GM19395 (cell line): ENCODE measurements at regions not wholly inside any gene's neighbourhood (a gene's known extent, or its start where the extent isn't known, plus 50 kb on each side); places are given as distances from the start of the nearest gene placed in this dataset.
"Not testable (repeated sequence)": the region's sequence is repeated elsewhere in the genome, so short reads cannot be mapped to it uniquely, and the experiment has no call there.

Experiments used
- ATAC-seq: cut with Tn5 transposase; IDR thresholded peaks from one replicate; pipeline ENCODE4 v1.9.1; 2021; ENCODE audit warnings: mild to moderate bottlenecking, moderate library complexity; ENCODE audit not compliant: unreplicated experiment

DNA sequence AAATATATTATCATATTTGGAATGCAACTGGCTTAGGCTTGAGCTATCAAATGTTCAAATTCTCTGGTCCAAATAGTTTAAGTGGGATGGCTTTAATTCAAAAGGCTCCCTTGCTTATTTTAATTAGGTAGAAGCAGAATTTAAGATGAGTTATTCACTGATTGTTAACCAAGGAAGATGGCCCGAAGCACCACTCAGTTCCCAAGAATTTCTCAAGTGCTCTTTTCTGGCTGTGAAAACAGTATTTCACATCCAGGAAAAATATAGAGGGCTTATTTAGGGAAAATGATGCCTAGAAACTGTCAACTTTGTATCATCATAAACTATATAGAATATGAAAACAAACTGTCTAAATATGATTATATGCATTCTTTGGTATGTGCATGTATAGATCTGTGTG is 246.5 kb upstream of the SFRP2 start:
- ATAC-seq = no peak

DNA sequence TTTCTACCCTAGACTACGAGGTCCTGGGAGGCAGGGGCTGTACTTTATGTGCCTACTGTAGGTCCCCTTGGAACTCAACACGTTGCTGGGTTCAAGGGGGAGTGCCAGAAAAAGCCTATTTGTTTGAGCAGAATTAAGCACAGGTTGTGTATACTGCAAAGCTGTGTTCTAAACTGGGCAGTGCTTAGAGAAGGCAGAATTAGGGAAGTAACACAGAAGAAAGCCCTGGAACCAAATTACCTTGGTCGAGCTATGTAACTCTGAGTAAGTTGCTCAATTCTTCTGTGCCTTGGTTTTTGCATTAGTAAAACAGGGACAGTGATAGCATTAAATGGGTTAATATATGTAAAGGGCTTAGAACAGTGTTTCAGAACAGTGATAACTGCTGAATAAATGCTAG is 245.0 kb upstream of the SFRP2 start:
- ATAC-seq = no peak

DNA sequence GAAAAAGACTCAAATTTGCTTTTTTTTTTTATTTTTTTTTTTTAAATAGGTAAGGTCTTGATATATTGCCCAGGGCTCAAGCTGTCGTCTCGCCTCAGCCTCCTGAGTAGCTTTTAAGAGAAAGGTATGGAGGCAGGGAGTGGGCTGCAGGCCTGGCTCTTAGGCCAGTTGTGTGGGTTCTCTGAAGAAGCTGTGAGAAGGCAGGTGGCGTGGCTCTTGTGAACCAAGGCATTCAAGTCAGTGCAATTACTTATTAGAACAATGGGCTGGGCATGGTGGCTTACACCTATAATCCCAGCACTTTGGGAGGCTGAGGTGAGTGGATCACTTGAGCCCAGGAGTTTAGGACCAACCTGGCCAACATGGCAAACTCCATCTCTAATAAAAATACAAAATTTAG is 244.0 kb upstream of the SFRP2 start:
- ATAC-seq = no peak

DNA sequence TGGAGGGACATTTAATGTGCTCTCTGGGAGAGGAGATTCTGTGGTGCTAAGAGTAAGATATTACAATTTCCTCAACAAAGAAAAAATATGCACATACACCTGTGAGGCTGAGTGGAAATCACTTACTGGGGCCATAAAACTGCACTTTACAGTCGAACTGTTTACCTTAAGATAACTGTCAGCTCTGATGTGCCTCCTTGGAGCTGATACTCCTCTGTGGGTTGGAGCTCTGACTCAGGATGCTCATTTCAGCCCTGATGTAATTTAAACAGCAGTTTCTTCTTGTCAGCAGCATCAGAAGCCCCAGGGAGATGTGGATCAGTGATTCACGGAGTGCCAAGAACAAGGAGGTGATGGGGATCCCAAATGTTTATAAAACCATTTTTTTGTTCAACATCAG is 241.9 kb upstream of the SFRP2 start:
- ATAC-seq = no peak

DNA sequence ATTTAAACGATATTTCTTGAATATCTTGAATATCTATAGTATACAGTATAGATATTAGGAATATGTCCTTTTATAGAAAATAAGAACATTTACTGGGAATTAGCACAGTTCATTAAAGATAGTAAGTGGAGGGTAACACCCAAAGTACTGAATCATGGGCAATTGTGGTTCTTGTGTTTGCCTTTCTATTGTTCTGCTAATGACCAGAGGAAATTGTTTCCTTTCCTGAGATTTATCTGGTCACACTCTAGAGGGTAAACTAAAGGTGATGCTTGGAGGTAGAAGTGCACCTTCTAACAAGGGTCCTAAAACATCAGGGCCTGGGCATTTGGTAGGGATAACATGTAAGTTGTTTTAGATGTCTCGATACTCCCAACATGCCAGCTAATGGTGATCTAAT is 241.3 kb upstream of the SFRP2 start:
- ATAC-seq = no peak

DNA sequence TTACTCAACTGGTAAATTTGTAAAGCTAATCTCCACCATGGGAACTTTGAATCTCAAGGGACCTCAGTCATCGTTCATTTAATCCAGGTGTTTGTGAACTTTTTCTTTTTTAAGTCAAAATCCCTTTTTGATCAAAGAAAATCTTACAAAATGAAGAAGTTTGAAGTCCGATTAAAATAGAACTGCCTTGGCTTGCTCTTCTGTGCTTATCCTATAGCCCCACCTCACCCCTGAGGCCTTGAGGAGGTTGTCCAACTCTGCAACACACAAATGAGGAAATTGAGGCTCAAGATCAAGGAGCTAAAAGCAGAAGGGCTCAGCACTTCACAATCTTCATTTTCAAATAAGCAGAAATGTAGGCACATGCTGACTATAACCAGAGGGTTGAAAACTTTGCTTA is 240.3 kb upstream of the SFRP2 start:
- ATAC-seq = no peak

DNA sequence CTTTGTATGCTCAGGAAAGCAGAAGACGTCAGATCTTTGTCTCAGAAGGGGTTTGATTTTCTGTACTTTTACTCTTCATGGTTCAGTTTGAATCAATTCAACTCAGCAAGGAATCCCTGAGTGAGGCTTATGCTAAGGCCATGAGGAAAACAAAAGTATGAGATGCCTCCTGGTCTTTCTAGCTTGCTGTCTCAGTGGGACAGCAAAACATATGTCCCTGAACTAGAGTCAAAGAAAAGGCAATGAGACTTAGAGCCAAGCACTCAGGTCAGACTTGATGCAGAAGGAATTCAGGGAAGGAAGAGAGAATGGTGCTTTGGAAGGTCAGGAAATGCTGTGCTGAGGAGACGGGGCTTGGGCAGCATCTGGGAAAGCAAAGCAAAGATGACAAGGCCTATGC is 236.2 kb upstream of the SFRP2 start:
- ATAC-seq = no peak

DNA sequence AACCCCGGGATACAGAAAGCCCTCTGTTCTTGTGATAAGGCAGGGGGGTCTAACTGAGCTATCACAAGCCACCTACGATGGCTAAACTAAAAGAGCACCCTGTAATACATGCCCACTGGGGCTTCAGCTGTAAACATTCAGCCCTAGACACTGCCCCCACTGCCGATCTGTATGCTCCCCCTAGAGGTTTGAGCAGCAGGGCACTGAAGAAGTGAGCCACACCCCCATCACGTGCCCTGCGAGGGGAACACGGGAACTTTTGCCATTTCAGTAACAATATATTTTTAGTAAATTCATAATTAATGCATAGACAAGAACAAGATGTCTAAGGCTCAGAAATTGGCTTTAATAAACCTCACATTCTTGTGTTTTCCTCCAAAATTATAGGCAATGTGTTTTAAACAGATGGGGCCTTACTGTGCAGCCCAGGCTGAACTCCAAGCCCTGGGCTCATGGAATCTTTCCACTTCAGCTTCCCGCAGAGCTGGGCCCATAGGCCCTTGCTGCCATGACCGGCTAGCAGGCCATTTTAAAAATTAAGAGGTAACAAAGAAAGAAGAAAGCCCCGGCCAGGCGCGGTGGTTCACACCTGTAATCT is 235.3 kb upstream of the SFRP2 start:
- peak; percentile 60 for ATAC-seq

DNA sequence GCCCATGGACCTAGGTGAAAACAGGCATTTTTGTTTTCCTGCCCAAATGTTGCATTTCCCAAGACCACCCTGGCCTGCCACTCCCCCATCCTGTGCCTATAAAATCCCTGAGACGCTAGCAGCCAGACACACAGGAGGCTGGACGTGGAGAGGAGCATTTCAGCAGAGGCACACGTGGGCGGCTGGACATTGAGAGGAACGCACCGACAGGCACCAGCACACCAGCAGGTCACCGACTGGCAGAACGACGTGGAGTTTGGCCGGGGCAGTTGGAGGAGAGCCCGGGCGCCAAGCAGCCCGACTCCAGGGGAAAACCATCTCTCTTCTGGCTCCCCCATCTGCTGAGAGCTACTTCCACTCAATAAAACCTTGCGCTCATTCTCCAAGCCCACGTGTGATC is 234.8 kb upstream of the SFRP2 start:
- ATAC-seq = not testable (repeated sequence)

DNA sequence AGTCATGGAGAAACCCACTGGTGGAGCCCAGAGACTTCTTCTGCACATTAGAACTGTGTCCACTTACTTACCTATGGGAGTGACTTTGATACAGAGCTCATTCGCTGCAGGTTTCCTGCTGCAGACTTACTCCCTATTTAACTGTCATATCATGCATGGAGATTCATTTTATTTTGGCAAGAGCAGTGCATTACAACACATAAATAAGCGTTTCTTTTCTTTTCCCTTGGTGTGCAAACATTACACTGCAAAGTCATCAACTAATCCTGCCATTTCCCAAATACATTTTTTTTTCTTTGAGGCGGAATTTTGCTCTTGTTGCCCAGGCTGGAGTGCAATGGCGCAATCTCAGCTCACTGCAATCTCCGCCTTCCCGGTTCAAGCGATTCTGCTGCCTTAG is 230.9 kb upstream of the SFRP2 start:
- no peak for ATAC-seq

DNA sequence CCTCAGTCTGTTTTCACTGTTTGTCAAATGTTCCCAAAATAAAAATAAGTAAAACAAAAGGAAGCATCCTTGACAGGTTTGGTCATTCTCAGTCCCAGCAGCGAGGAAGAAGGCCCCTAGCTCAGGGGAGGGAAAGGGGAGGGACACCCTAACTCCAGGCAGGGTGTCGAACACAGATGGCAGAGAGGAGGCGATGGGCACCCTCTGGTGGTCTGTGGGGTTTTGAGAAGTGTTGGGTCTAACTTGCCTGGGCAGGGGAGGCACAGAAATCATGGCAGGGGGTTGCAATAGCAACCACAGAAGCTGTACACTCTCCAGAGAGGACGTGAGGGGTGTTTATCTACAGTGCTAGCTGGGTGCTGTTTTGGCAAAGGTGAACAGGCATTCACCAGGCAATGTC is 229.8 kb upstream of the SFRP2 start:
- ATAC-seq = no peak

DNA sequence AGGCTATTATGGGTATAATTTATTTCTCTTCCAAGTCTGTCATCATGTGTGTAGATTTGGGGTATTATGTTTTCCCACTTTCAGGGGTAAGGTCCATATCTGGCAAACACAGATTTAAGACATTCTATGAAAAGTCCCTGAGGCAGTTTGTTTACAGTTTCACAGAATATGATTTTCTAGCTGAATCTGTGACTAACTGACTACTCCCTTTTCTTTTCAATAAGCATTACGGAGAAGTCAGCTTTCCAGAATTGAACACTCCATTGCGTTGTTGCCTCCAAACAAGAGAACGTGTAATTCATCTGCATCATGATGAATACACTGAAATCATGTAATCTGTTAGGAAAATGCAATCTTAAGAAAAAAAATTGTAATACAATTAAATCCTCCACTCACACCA is 226.7 kb upstream of the SFRP2 start:
- no peak for ATAC-seq

DNA sequence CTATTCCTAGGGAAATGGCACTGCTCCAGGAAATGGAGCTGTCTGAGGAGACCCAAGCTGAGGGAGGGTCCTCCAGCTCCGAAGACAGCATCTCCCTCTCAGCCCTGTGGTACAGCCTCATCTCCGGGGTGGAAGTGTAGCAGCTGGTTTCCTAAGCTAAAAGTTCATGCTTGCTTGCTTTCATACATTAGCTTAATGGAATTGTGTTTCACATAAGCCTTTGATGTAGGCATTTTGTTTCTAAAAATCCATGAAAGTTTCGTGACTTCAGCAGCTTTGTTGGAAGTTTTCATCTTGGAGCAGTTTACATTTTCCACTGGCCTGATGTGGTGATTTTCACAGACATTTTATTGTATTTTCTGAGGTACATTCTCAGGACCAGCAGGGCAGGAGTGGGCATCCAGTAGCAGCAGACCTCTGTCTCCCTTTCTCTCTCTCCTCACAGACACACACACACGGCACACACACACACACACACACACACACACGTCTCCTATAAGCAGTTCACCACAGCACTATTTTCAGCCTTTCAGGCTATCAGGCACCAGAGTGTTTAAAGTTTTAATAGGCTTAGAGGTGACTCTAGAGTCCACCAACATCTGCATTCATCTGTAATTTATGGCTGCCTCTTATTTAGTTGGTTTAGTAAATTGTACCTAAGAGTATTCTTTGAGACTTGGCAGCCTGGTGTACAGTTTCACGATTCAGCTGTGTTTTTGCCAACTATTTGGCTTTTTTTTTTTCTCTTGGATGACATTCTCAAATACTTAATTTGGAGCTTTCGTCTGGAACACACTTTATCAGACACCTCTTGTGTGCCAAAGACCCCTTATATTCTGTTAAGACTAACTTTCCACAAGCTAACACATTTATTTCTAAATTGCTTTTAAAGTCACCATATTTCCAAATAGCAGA is 225.8 kb upstream of the SFRP2 start:
- ATAC-seq = no peak

DNA sequence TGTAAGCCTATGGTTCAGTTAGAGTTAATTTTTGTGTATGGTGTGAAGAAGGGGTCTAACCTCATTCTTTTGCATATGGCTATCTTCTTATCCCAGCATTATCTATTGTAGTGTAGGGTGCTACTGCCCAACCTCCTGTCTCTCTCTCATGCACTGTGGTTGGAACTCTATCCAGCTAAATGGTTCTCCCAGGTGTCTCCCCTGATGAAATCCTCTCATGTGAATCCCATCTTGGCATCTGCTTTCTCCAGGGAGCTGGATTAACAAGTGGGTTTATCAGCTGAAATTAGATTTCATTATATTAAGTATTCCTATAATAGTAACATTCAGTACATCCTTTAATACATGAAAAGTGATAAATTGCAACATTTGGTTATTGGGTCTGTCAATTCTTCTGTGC is 224.7 kb upstream of the SFRP2 start:
- no peak for ATAC-seq

DNA sequence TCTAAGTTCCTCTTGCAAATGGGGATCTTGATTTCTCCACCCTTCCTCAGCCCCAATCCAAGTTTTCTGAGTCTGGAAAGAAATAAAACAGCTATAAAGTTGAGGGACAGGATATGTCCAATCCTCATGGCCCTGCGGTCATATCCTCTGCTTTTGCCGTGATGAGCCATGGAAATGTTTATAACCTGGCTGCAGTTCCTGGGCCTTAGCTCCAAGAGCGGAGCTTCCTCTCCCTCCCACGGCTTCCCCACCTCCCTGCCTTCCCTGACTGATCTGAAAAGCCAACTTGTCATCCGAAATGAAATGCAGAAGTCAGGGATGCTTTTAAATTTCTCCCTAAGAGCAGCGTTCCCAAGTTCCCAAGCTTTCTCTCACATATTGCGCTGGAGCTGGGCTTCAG is 221.5 kb upstream of the SFRP2 start:
- ATAC-seq = no peak

DNA sequence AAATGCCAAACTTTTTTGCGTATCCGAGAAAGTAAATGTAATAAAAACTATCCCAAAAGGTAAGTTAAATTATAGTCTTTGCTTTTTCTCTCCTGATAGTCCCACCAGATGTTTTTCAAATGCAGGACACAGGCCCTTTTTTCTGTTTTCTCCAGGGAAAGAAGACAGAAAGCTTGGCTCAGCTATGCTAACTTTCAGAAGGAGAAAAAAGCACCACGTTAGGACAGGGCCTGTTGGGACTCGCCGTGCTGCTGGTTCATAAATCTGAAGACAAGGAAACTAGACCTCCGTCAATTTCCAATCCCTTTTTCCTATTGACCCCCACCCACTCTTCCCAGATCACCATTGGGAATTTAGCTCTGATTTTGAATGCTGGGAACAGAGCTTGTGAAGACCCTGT is 220.9 kb upstream of the SFRP2 start:
- ATAC-seq = no peak

DNA sequence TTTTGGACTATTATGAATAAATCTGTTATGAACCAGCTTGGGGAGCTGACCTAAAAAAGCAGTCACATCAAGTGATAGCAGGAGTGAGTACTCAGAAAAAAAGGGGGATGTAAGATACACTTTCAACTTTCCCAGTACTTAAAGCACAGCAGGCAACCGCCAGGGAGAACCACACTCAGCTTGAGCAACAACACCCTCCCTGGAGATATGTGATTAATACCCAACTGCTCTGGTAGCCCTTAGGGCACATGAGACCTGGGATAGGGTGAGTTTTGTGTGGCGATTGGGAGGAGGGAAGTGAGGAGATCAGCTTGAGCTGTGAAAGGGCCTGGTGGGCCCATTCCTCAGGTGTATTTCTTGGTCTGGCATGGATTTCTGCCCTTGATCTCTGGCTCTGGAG is 220.3 kb upstream of the SFRP2 start:
- no peak for ATAC-seq

DNA sequence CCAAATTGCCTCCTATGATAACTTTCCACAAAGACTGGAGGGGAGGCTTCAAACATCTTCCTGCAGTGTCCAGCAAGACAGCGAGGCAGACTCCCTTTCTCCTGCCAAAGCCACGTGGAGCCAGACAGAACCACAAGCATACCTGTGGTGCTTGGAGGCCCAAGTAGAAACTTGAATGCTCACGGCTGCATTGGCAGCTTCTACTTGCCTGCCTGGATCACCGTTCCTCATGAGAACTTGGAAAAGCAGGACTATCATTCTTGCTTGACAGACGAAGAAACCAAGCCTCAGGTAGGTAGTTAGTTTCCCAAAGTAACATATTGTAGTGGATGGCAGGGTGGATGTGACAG is 216.3 kb upstream of the SFRP2 start:
- no peak for ATAC-seq

DNA sequence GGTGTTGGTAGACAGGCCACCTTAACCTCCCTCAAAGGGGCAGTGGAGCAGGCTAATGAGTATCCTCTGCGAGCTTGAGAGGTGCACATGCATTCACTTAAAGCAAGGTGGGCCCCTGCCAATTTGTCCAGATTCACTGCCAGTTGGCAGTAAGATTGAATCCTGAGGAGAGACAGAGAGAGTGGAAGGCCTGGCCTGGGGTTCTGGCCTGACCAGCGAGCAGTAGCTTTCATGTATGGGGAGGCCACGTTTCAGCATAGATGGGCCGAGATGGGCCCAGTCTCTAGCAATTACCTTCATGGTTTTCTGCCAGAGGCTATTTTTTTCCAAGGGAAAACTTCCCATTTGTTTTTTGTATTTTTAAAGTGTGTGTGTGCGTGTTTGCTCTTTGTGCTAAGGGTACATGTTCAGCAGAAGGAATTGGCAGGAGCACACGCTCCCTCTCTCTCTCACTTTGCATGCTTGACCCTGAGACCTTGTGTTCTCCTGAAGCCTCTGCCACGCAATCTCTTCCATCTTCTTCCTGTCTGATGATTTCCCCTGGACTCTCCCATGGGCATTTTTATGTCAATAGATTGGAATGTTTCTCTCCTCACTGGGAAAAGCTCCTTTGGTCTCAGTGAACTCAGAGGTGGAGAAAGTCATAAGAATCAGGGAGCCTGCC is 215.8 kb upstream of the SFRP2 start:
- ATAC-seq = no peak

DNA sequence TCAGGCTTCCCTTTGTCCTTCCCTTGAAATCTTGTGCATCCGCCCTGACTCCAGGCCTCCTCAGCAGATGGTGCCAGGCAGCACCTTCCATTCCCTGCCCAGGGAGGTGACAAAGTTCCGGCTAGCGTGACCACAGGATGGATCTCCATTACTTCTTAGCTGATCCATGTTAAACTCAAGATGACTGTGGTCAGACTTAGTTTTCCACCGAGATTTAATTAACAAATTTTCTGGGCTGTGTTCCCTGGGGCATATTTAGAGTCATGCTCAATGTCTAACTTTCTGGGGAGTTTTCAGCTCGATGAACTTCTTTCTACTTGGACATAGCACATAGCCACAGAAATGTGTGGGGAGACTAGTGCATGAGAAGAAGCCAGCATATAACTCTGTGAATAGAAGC is 215.1 kb upstream of the SFRP2 start:
- no peak for ATAC-seq

DNA sequence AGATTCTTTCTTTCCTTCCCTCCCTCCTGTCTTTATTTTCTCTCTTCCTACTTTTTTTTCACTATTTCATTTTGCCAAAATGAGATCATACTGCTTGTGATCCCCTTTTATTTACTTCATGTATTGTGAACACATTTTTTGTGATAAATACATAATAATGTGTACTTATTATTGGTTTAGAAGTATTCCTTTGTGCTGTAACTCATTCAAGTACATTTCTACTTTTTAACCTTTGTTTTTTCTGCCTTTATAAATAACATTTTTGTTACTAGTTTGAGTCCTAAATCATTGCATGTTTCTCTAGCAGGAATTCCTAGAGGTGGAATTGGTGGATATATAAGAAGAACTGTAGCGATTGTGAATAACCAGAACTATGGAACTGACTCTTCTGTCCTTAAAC is 214.5 kb upstream of the SFRP2 start:
- no peak for ATAC-seq

DNA sequence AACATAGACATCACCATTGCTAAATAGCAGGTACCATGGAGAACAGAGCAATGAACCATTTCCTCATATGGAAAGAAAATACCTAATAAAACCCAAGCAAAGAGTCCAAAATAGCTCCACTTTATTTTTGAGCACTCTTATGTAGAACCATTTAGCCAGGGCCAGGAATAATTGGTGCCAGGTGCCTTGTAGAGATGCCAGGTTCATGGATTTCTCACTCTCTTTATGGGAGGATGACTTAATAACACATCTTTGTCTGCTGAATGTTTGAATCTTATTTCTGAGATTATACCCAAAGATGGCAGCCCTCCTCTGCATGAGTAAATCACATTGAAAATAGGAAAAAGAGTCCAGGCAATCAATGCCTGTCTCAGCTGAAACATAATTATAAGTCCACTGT is 212.3 kb upstream of the SFRP2 start:
- no peak for ATAC-seq
